ENCODE measurements at regions not wholly inside any gene's neighbourhood (a gene's known extent, or its start where the extent isn't known, plus 50 kb on each side); places are given as distances from the start of the nearest gene placed in this dataset.

- intact Hi-C loops (cut with DNase I), result no loop called here
- no peak for DNase-seq
- peak; percentile 65 for ATAC-seq (ENCODE audit: poor library complexity)
Measured at GRCh38 chr4:142960126-142960525, 114.0 kb upstream of the INPP4B start.

GRCh38 chr4:142960867-142961644 is 115.0 kb upstream of the INPP4B start:
- ATAC-seq (ENCODE audit: poor library complexity) (peak; percentile 77), DNase-seq (no peak)
- intact Hi-C loops (cut with DNase I), result no loop called here

- intact Hi-C loops (cut with DNase I), result no loop called here
- peak; percentile 78 for ATAC-seq (ENCODE audit: poor library complexity)
- no peak for DNase-seq
Measured at GRCh38 chr4:142961866-142962265, 115.8 kb upstream of the INPP4B start.

GRCh38 chr4:142974328-142974727 is 128.2 kb upstream of the INPP4B start:
- intact Hi-C loops (cut with DNase I), result no loop called here
- DNase-seq (no peak), ATAC-seq (ENCODE audit: poor library complexity) (no peak)

- DNase-seq (no peak), ATAC-seq (ENCODE audit: poor library complexity) (no peak)
- intact Hi-C loops (cut with DNase I), result no loop called here
Measured at GRCh38 chr4:142975618-142976017, 129.5 kb upstream of the INPP4B start.

- ATAC-seq (ENCODE audit: poor library complexity) (no peak), DNase-seq (no peak)
- intact Hi-C loops (cut with DNase I), result no loop called here
Measured at GRCh38 chr4:142976482-142976881, 130.4 kb upstream of the INPP4B start.

GRCh38 chr4:142977182-142977581 is 131.1 kb upstream of the INPP4B start:
- intact Hi-C loops (cut with DNase I), result no loop called here
- DNase-seq, result no peak
- ATAC-seq (ENCODE audit: poor library complexity), result no peak

- intact Hi-C loops (cut with DNase I), result no loop called here
- ATAC-seq (ENCODE audit: poor library complexity) (no peak), DNase-seq (no peak)
Measured at GRCh38 chr4:142983065-142983464, 137.0 kb upstream of the INPP4B start.

GRCh38 chr4:142983589-142983988 is 137.5 kb upstream of the INPP4B start:
- intact Hi-C loops (cut with DNase I), result no loop called here
- DNase-seq, result no peak
- no peak for ATAC-seq (ENCODE audit: poor library complexity)

GRCh38 chr4:142984871-142985585 is 138.9 kb upstream of the INPP4B start:
- intact Hi-C loops (cut with DNase I), result no loop called here

GRCh38 chr4:143016171-143016570 is 168.5 kb upstream of the USP38 start:
- ATAC-seq (ENCODE audit: poor library complexity), result no peak
- DNase-seq, result no peak
- intact Hi-C loops (cut with DNase I), result no loop called here

More at GRCh38 chr4:142984871-142985585, 138.9 kb upstream of the INPP4B start:
- DNase-seq (no peak), ATAC-seq (ENCODE audit: poor library complexity) (no peak)

- ATAC-seq (ENCODE audit: poor library complexity) (no peak), DNase-seq (no peak)
- intact Hi-C loops (cut with DNase I), result no loop called here
Measured at GRCh38 chr4:143017210-143017609, 167.5 kb upstream of the USP38 start.

GRCh38 chr4:143019351-143019750 is 165.4 kb upstream of the USP38 start:
- intact Hi-C loops (cut with DNase I), result no loop called here
- ATAC-seq (ENCODE audit: poor library complexity), result no peak
- DNase-seq, result no peak

GRCh38 chr4:143021384-143021783 is 163.3 kb upstream of the USP38 start:
- no peak for ATAC-seq (ENCODE audit: poor library complexity)
- no peak for DNase-seq
- intact Hi-C loops (cut with DNase I), result no loop called here

- DNase-seq (no peak), ATAC-seq (ENCODE audit: poor library complexity) (no peak)
- intact Hi-C loops (cut with DNase I), result no loop called here
Measured at GRCh38 chr4:143023239-143023918, 161.3 kb upstream of the USP38 start.

- intact Hi-C loops (cut with DNase I), result no loop called here
- peak; percentile 55 for ATAC-seq (ENCODE audit: poor library complexity)
- no peak for DNase-seq
Measured at GRCh38 chr4:143025081-143025704, 159.5 kb upstream of the USP38 start.

GRCh38 chr4:143026459-143027170 is 158.1 kb upstream of the USP38 start:
- intact Hi-C loops (cut with DNase I), result no loop called here
- ATAC-seq (ENCODE audit: poor library complexity), result no peak
- DNase-seq, result no peak

GRCh38 chr4:143035661-143036060 is 149.1 kb upstream of the USP38 start:
- intact Hi-C loops (cut with DNase I), result no loop called here
- no peak for DNase-seq
- no peak for ATAC-seq (ENCODE audit: poor library complexity)

GRCh38 chr4:143036443-143036842 is 148.3 kb upstream of the USP38 start:
- intact Hi-C loops (cut with DNase I), result no loop called here
- ATAC-seq (ENCODE audit: poor library complexity), result no peak

More at GRCh38 chr4:143036443-143036842, 148.3 kb upstream of the USP38 start:
- no peak for DNase-seq
